HT-29 (cell line): ENCODE measurements at regions not wholly inside any gene's neighbourhood (a gene's known extent, or its start where the extent isn't known, plus 50 kb on each side); places are given as distances from the start of the nearest gene placed in this dataset.

Experiments
- DNase-seq: peaks from one replicate; pipeline ENCODE4 v3.0.0-alpha.2; 2015; ENCODE audit warnings: low spot score

DNA sequence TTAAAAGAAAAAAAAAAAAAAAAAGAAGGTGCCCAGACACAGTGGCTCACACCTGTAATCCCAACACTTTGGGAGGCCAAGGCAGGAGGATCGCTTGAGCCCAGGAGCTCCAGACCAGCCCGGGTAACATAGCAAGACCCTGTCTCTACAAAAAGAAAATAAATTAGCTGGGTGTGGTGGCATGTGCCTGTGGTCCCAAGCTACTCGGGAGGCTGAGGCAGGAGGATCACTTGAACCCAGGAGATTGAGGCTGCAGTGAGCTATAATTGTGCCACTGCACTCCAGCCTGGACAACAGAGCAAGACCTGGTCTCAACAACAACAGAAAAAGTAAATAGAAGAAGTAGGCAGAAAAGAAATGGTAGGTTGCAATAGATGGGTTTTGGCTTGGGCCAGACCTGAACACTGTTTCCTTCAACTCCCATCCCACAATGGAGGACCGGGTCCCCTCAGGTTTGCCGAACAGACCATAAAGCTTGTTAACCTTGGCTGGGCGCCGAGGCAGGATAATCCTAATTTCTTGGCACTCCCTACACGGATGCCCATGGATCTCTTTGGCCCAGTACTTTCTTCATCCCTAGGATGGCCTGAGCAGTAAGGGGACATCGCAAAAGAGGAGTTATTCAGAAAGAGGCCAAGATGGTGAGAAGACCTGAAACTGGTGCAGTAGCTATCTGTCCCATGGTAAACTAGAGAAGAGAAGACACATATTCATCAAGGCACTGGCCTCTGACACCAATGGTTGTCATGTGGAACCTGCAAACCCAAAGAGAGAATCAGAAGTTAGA lies 165.5 kb upstream of the CCND2 start:
- DNase-seq = no peak

- peak; percentile 64 for DNase-seq
Observed at GRCh38 chr12:4107436-4107878, 166.1 kb upstream of the CCND2 start.

DNA sequence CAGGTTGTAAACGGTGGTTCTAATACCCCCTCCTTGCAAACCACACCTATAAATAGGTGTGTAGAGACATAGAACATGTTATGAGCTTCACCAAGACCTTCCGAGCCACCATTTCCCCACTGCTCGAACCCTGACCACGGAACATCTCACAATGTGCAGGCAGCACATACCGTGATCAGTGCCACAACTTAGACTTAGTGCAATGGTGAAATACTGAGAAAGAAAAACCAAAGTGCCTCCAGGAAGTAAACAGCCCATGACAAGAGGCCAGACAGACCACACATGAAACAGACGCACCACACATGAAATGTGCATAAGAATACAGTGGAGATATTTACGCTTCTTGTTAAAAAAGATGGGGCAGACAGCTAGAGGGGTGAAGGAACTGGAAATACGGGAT lies 166.9 kb upstream of the CCND2 start:
- no peak for DNase-seq

DNA sequence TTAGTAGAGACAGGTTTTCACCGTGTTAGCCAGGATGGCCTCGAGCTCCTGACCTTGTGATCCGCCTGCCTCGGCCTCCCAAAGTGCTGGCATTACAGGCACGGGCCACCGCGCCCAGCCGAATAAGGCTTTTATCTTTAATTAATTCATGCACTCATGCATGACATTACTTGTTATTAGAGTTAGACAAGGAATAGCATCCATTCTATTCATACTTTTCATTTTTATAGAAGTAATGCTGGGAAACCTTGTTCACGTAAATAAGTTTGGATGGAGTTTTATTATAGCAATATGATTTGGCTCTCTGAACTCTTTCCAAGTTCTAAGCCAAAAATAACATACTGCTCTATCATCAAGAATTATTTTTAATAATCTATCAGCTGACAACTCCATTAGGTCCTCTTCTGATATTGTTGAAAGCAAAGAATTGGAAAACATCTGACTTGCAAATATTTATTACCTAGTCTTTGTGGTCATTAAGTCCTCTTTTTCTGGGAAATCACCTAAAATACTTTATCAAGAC lies 168.8 kb upstream of the CCND2 start:
- DNase-seq = no peak

- DNase-seq = no peak
Observed at GRCh38 chr12:4099276-4099675, 174.3 kb upstream of the CCND2 start.

- DNase-seq = no peak
Observed at GRCh38 chr12:4091016-4091743, 182.4 kb upstream of the CCND2 start.

DNA sequence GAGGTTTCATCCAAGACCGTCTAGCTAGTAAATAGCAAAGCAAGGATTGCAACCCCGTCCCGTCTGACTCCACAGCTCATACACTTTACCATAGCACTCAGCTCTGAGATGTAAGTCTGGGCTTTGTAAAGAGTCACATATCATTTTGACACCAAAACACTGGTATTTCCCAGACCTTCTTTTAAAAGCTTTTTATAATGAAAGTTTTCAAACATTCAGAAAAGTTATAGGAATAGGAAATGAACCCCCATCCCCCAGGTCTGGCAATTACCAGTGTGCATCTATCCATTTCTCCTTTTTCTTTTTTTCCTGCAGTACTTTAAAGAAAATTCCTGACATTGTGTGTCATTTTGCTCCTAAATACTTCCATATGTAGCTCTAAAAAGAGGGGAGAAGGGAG lies 183.6 kb upstream of the CCND2 start:
- DNase-seq = no peak

DNA sequence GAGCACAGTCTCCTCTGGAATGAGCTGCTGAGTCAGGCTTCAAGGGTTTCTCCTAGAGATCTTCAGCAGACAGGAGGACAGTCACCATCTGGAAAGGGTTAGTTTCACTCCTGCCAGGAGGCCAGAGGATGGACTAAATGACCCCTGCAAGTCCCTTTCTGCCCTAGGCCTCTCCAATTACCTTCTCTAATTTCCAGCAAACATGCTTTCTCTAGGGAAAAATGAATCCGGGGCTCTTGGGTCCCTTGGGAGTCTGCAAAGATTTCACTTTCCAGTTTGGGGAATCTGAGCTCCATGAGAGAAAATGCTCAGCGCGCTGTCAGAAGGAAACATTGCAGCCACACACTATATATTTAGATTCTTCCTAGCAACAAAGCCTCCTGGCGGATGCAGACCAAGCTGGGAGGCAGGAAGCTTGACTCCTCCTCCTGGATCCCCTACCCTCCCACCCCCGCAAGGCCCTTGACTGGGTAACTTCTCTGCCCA lies 184.4 kb upstream of the CCND2 start:
- no peak for DNase-seq

- DNase-seq = no peak
Observed at GRCh38 chr12:4088451-4088850, 185.1 kb upstream of the CCND2 start.

GRCh38 chr12:4086481-4086880 lies 187.1 kb upstream of the CCND2 start:
- DNase-seq = no peak

- DNase-seq = no peak
Observed at GRCh38 chr12:4084573-4084972, 189.0 kb upstream of the CCND2 start.

GRCh38 chr12:4082809-4083403 lies 190.7 kb upstream of the CCND2 start:
- no peak for DNase-seq

DNA sequence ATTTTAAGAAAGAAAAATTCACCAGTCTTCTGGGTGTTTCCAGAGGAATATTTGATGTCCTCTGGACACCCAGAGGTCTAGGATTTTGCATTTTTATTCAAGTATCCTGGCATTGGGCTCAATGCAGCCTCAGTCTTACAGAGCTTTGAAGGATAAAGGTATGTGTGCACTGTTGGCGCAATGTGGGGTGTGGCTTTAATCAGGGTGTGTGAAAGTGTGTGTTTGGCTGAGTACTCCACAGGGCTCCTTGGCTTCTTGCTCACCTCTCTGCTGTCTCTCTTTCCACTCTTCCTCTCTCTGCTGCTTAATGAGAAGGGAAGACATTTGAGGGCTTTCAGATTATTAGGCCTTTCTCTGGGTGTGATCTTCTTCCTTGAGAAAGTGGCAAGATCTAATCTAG lies 193.3 kb upstream of the CCND2 start:
- DNase-seq = no peak

- no peak for DNase-seq
Observed at GRCh38 chr12:4074129-4074528, 199.4 kb upstream of the CCND2 start.

GRCh38 chr12:4069670-4070010 lies 196.4 kb upstream of the PARP11 start:
- no peak for DNase-seq

GRCh38 chr12:4068981-4069669 lies 195.9 kb upstream of the PARP11 start:
- DNase-seq = no peak

- DNase-seq = no peak
Observed at GRCh38 chr12:4064008-4064407, 190.8 kb upstream of the PARP11 start.

DNA sequence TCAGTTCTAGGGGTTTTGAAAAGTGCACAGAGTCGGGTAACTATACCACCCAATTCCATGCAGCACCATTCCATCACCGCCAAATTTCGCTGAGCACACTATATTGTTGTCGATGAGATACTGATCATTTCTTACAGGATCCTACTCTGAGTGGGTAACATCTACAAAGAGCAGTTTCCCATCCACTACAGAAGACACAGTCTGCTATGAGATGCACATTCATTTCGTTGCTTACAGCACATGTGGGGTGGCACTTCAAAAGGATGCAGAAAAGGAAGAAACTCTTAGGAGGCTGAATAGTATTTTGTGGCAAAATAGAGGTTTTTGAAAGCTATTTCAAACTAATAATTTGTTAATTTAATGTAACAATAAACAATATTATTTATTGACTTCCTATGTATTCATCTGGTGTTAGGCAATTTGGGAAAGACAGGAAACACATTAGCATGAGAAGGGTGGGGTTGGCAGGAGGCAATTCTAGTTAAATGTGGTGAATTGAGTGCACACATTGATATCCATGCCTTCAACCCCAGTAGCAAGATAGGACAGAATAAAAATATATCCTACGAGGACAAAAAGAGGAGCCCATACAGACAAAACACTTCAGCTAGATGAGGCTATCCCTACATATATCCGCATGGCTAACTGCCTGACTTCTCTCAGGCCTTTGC lies 186.8 kb upstream of the PARP11 start:
- DNase-seq = no peak

GRCh38 chr12:4056910-4057845 lies 184.0 kb upstream of the PARP11 start:
- no peak for DNase-seq

- no peak for DNase-seq
Observed at GRCh38 chr12:4054630-4055029, 181.4 kb upstream of the PARP11 start.
